H9 (cell line): ENCODE measurements at regions not wholly inside any gene's neighbourhood (a gene's known extent, or its start where the extent isn't known, plus 50 kb on each side); places are given as distances from the start of the nearest gene placed in this dataset.

Experiments used
- DNase-seq: peaks from one replicate; pipeline ENCODE4 v3.0.0-alpha.2; 2017
- H2AFZ ChIP-seq: one replicate; pipeline ENCODE4 v1.6.1; 2013; ENCODE audit warnings: mild to moderate bottlenecking, low read length, control low read depth, moderate library complexity
- H2AK5ac ChIP-seq: 2 replicates; pipeline ENCODE4 v1.6.1; 2013; ENCODE audit warnings: low read length, control low read depth, mixed read lengths; ENCODE audit not compliant: insufficient read length
- H2BK120ac ChIP-seq: one replicate; pipeline ENCODE4 v1.6.1; 2013; ENCODE audit warnings: low read depth, mild to moderate bottlenecking, low read length, control low read depth, inconsistent platforms; ENCODE audit not compliant: poor library complexity, severe bottlenecking
- H2BK12ac ChIP-seq: 2 replicates; pipeline ENCODE4 v1.6.1; 2013; ENCODE audit warnings: low read length, control low read depth, mixed read lengths, low read depth; ENCODE audit not compliant: insufficient read length
- H2BK15ac ChIP-seq: 2 replicates; pipeline ENCODE4 v1.6.1; 2013; ENCODE audit warnings: low read depth, low read length, control low read depth
- H2BK20ac ChIP-seq: one replicate; pipeline ENCODE4 v1.6.1; 2013; ENCODE audit warnings: low read depth, mild to moderate bottlenecking, low read length, control low read depth, inconsistent platforms; ENCODE audit not compliant: poor library complexity, severe bottlenecking
- H2BK5ac ChIP-seq: 2 replicates; pipeline ENCODE4 v1.6.1; 2013; ENCODE audit warnings: low read length, control low read depth, mixed read lengths; ENCODE audit not compliant: insufficient read length
- H3K14ac ChIP-seq: 2 replicates; pipeline ENCODE4 v1.6.1; 2013; ENCODE audit warnings: low read length, control low read depth; ENCODE audit not compliant: insufficient read depth
- H3K18ac ChIP-seq: 2 replicates; pipeline ENCODE4 v1.6.1; 2013; ENCODE audit warnings: low read depth, mild to moderate bottlenecking, mixed read lengths, low read length, control low read depth; ENCODE audit not compliant: insufficient read length
- H3K23ac ChIP-seq: 2 replicates; pipeline ENCODE4 v1.6.1; 2013; ENCODE audit warnings: low read length, control low read depth, mixed read lengths, low read depth; ENCODE audit not compliant: insufficient read length
- H3K23me2 ChIP-seq: 2 replicates; pipeline ENCODE4 v1.6.1; 2013; ENCODE audit warnings: low read depth, mild to moderate bottlenecking, mixed read lengths, low read length, control low read depth; ENCODE audit not compliant: insufficient read length, poor library complexity, severe bottlenecking
- H3K27ac ChIP-seq: 2 replicates; pipeline ENCODE4 v1.5.1; 2013; ENCODE audit warnings: low read length, control low read depth, mixed read lengths, low read depth; ENCODE audit not compliant: insufficient read length
- H3K27me3 ChIP-seq: 2 replicates; pipeline ENCODE4 v1.6.1; 2013; ENCODE audit warnings: low read length, control low read depth, inconsistent platforms; ENCODE audit not compliant: insufficient read depth
- H3K4ac ChIP-seq: 2 replicates; pipeline ENCODE4 v1.6.1; 2013; ENCODE audit warnings: low read depth, mild to moderate bottlenecking, control low read depth, inconsistent platforms, low read length, moderate library complexity
- H3K4me1 ChIP-seq: 2 replicates; pipeline ENCODE4 v1.6.1; 2013; ENCODE audit warnings: low read length, control low read depth, inconsistent platforms; ENCODE audit not compliant: insufficient read depth
- H3K4me2 ChIP-seq: 2 replicates; pipeline ENCODE4 v1.6.1; 2013; ENCODE audit warnings: low read length, control low read depth, mixed read lengths; ENCODE audit not compliant: insufficient read length, insufficient read depth
- H3K56ac ChIP-seq: 2 replicates; pipeline ENCODE4 v1.6.1; 2013; ENCODE audit warnings: low read depth, mild to moderate bottlenecking, mixed read lengths, low read length, control low read depth; ENCODE audit not compliant: insufficient read length
- H3K79me1 ChIP-seq: 2 replicates; pipeline ENCODE4 v1.6.1; 2013; ENCODE audit warnings: low read depth, mild to moderate bottlenecking, moderate library complexity, low read length, control low read depth, inconsistent platforms; ENCODE audit not compliant: insufficient read depth, poor library complexity, severe bottlenecking
- H3K79me2 ChIP-seq: 2 replicates; pipeline ENCODE4 v1.6.1; 2013; ENCODE audit warnings: low read length, control low read depth, inconsistent platforms; ENCODE audit not compliant: insufficient read depth
- H3K9ac ChIP-seq: 2 replicates; pipeline ENCODE4 v1.6.1; 2013; ENCODE audit warnings: low read length, control low read depth, mixed read lengths; ENCODE audit not compliant: insufficient read length; ENCODE audit errors: extremely low read depth
- H3K9me3 ChIP-seq: one replicate; pipeline ENCODE4 v1.6.1; 2013; ENCODE audit warnings: low read depth, low read length, inconsistent platforms; ENCODE audit not compliant: control insufficient read depth
- H3T11ph ChIP-seq: one replicate; pipeline ENCODE4 v1.6.1; 2013; ENCODE audit warnings: mild to moderate bottlenecking, low read length, control low read depth, inconsistent platforms
- H4K20me1 ChIP-seq: one replicate; pipeline ENCODE4 v1.6.1; 2013; ENCODE audit not compliant: control insufficient read depth, insufficient read length, insufficient read depth
- H4K5ac ChIP-seq: 2 replicates; pipeline ENCODE4 v1.6.1; 2013; ENCODE audit warnings: low read depth, mild to moderate bottlenecking, mixed read lengths, low read length, control low read depth; ENCODE audit not compliant: insufficient read length
- H4K8ac ChIP-seq: replicated peaks from 2 replicates; pipeline ENCODE4 v1.6.1; 2013; ENCODE audit warnings: low read length, control low read depth, mixed read lengths, low read depth; ENCODE audit not compliant: insufficient read length
- H4K91ac ChIP-seq: 2 replicates; pipeline ENCODE4 v1.6.1; 2013; ENCODE audit warnings: low read depth, mild to moderate bottlenecking, moderate library complexity, mixed read lengths, low read length, control low read depth; ENCODE audit not compliant: insufficient read length
- H3K27ac Mint-ChIP-seq, 3 experiments: 2 replicates in 2 of 3; 3 replicates in 1 of 3; pipeline ENCODE4 v1.8.0; 2020 to 2021; ENCODE audit warnings: mixed read lengths in 3 of 3, mild to moderate bottlenecking in 1 of 3, moderate library complexity in 1 of 3
- H3K27me3 Mint-ChIP-seq: 2 replicates; pipeline ENCODE4 v1.8.0; 2021; ENCODE audit warnings: low read depth, mild to moderate bottlenecking, moderate library complexity, mixed read lengths
- H3K36me3 Mint-ChIP-seq, 3 experiments: 2 replicates in 2 of 3; 3 replicates in 1 of 3; pipeline ENCODE4 v1.8.0; 2020 to 2021; ENCODE audit warnings: low read depth in 3 of 3, mixed read lengths in 3 of 3; ENCODE audit not compliant: insufficient read depth in 1 of 3
- H3K4me1 Mint-ChIP-seq, 2 experiments: 2 replicates each; pipeline ENCODE4 v1.8.0; 2020; ENCODE audit warnings: mixed read lengths in 2 of 2
- H3K4me3 Mint-ChIP-seq, 2 experiments: 2 replicates in 1 of 2; 3 replicates in 1 of 2; pipeline ENCODE4 v1.8.0; 2020 to 2021; ENCODE audit warnings: mild to moderate bottlenecking in 2 of 2, mixed read lengths in 2 of 2, moderate library complexity in 1 of 2
- H3K9me3 Mint-ChIP-seq, 2 experiments: 2 replicates in 1 of 2; 3 replicates in 1 of 2; pipeline ENCODE4 v1.8.0; 2020; ENCODE audit warnings: mild to moderate bottlenecking in 2 of 2, mixed read lengths in 2 of 2, moderate library complexity in 1 of 2
- WGBS: extraction: QIAGEN DNeasy Blood & Tissue Kit; methylation state at CpG from one replicate; pipeline ENCODE4 v1.1.7; 2013; ENCODE audit warnings: missing lambda C conversion rate, low lambda C conversion rate, mixed read lengths; ENCODE audit not compliant: insufficient read length; ENCODE audit errors: extremely low coverage; 5-methylcytosine and 5-hydroxymethylcytosine counted together
- TF ChIP-seq, protein P1 (sequence below): fragments of 200-600 bp; sonication (generic); conservative IDR thresholded peaks from 3 replicates; pipeline ENCODE4 v1.8.0; 2021; ENCODE audit warnings: antibody characterized with exemption, mild to moderate bottlenecking

DNA sequence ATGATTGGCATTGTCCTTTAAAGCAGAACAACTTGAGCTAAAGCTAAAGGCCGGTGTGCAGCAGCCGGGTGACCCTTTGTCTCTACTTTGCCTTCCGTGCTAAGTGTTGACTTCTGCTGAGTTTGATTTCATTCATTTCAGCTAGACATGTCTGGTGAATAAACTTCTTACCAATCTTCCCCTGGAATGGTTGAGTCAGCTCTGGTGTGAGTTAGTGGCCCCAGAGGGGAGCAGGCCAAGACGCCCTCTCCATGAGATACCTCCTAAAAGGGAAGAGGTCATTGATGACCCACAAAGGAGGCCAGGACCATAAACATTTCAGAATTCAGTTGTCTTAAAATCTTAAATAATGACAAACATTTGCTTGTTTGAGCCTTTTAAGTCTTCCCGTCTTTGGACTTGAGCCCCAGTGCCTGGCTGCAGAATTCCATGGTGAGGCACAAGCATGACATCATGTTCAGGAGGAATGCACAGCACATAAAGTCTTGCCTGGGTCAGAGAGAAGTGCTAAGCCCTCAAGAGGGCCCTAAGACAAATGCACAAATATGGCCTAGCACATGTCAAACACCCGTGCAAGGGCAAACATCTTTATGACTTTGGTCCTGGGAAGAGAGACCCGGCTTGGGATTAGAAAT, 96.3 kb upstream of the NEDD9 start:
- Histone ChIP-seq H4K5ac (no peak overlapping the region), H3K4me1 (peaks cover 2% of the 10 kb centered on the region), H4K91ac (no peak overlapping the region), H2BK5ac (no peak overlapping the region), H2BK15ac (no peak overlapping the region), H2BK12ac (no peak overlapping the region), H3K9me3 (no peaks in the 10 kb centered on the region), H2AK5ac (no peak overlapping the region), H3K9ac (no peak overlapping the region), H3K56ac (no peak overlapping the region), H3K23me2 (no peaks in the 10 kb centered on the region), H3K23ac (no peak overlapping the region), H2AFZ (no peak overlapping the region), H3K27me3 (no peaks in the 10 kb centered on the region), H3K4ac (no peak overlapping the region), H2BK20ac (no peak overlapping the region), H3K18ac (no peak overlapping the region), H3K27ac (no peak overlapping the region), H2BK120ac (no peak overlapping the region), H3T11ph (no peak overlapping the region), H3K14ac (no peak overlapping the region), H4K20me1 (no peaks in the 10 kb centered on the region), H4K8ac (no peak overlapping the region), H3K4me2 (no peak overlapping the region), H3K79me1 (no peaks in the 10 kb centered on the region), H3K79me2 (no peaks in the 10 kb centered on the region)
- WGBS: no CpG with 5 or more reads among the region's 7 CpGs
- no peak for DNase-seq
- Mint-ChIP-seq H3K36me3 (no peaks in the 10 kb centered on the region), H3K27me3 (no peaks in the 10 kb centered on the region; the same call in none of the 2 replicates), H3K4me3 (no peak overlapping the region), H3K27ac (no peak overlapping the region), H3K4me1 (peaks cover 15 to 16% of the 10 kb centered on the region in 2 experiments), H3K9me3 (no peaks in the 10 kb centered on the region)
- TF ChIP-seq, protein P1, sequence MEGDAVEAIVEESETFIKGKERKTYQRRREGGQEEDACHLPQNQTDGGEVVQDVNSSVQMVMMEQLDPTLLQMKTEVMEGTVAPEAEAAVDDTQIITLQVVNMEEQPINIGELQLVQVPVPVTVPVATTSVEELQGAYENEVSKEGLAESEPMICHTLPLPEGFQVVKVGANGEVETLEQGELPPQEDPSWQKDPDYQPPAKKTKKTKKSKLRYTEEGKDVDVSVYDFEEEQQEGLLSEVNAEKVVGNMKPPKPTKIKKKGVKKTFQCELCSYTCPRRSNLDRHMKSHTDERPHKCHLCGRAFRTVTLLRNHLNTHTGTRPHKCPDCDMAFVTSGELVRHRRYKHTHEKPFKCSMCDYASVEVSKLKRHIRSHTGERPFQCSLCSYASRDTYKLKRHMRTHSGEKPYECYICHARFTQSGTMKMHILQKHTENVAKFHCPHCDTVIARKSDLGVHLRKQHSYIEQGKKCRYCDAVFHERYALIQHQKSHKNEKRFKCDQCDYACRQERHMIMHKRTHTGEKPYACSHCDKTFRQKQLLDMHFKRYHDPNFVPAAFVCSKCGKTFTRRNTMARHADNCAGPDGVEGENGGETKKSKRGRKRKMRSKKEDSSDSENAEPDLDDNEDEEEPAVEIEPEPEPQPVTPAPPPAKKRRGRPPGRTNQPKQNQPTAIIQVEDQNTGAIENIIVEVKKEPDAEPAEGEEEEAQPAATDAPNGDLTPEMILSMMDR: no peak
